Upper lobe of left lung (tissue), 6 donors: ENCODE measurements at regions not wholly inside any gene's neighbourhood (a gene's known extent, or its start where the extent isn't known, plus 50 kb on each side); places are given as distances from the start of the nearest gene placed in this dataset.

Source experiments
- ATAC-seq, 2 donors: fragments of 200-7000 bp; cut with Tn5 transposase; one replicate each; pipeline ENCODE4 v1.9.1; 2022; ENCODE audit warnings: mild to moderate bottlenecking in 2 of 2, moderate library complexity in 2 of 2; ENCODE audit not compliant: low FRiP score in 2 of 2
- DNase-seq, 2 donors: peaks; one replicate each; pipeline ENCODE4 v3.0.0-alpha.2; 2019 to 2020
- H3K27ac ChIP-seq, 4 donors: fragments of 200-600 bp; sonication (generic); one replicate each; pipeline ENCODE4 v1.5.1; 2016 to 2019
- H3K27me3 ChIP-seq, 4 donors: fragments of 200-600 bp; sonication (generic); one replicate each; pipeline ENCODE4 v1.5.1; 2017 to 2019
- H3K36me3 ChIP-seq, 4 donors: fragments of 200-600 bp; sonication (generic); one replicate each; pipeline ENCODE4 v1.5.1; 2016 to 2019
- H3K4me1 ChIP-seq, 4 donors: fragments of 200-600 bp; sonication (generic); one replicate each; pipeline ENCODE4 v1.5.1; 2018 to 2019
- H3K4me3 ChIP-seq, 4 donors: fragments of 200-600 bp; sonication (generic); one replicate each; pipeline ENCODE4 v1.5.1; 2017 to 2019; ENCODE audit warnings: mild to moderate bottlenecking in 2 of 4, moderate library complexity in 1 of 4
- H3K9me3 ChIP-seq, 4 donors: fragments of 200-600 bp; sonication (generic); one replicate each; pipeline ENCODE4 v1.5.1; 2018 to 2019
- EP300 ChIP-seq, 4 donors: sonication (generic); formaldehyde crosslinking; IDR thresholded peaks; one replicate each; pipeline ENCODE4 v1.5.1; 2017; ENCODE audit warnings: antibody characterized with exemption in 4 of 4, control low read depth in 2 of 4
- POLR2A ChIP-seq, 4 donors: fragments of 450-650 bp; IDR thresholded peaks; one replicate each; pipeline ENCODE4 v1.5.1; 2016 to 2017; ENCODE audit warnings: antibody characterized with exemption in 4 of 4, mild to moderate bottlenecking in 2 of 4
- POLR2AphosphoS5 ChIP-seq, 2 donors: sonication (generic); formaldehyde crosslinking; IDR thresholded peaks; one replicate each; pipeline ENCODE4 v1.5.1; 2017; ENCODE audit warnings: antibody characterized with exemption in 2 of 2
- WGBS, 2 donors: methylation state at CpG; one replicate each; pipeline ENCODE4 v1.1.5; 2017 to 2018; 5-methylcytosine and 5-hydroxymethylcytosine counted together
- TF ChIP-seq, protein P1 (sequence below), 6 experiments: fragments of 450-650 bp in 4 of 6; fragments of 200-600 bp in 2 of 6; sonication (generic) in 2 of 6; IDR thresholded peaks; one replicate each; pipeline ENCODE4 v1.5.1; 2016 to 2019; ENCODE audit warnings: antibody characterized with exemption in 6 of 6
- donor health status: DM: no; HTN: no; CAD: no; lungs with moderate emphysema.
- donor health status: DM: no; HTN: yes; CAD: no; lungs with severe emphysema.

DNA sequence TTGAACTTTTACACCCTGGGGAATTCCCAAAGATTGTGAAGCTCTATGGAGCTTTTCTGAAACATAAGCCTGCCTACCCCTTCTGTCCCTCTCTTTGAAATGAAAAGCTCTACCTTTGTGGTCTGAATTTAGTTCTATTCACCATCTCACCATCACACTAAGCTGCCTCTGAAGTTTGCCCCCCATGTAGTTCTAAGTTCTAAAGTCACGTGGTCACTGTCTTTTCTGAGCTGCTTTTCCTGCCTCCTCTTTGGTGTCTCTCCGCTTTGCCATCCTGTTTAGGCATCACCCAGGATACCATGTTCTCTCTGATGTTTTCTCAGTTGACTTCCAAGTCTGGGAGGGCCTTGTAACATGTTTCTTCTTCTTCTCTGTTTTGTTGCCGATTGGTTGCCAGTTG is 2206.6 kb downstream of the MAT2B start:
- no peak for DNase-seq
- Histone ChIP-seq H3K27me3 (no peaks in the 10 kb centered on the region), H3K36me3 (no peaks in the 10 kb centered on the region), H3K27ac (no peak overlapping the region), H3K4me1 (no peaks in the 10 kb centered on the region), H3K4me3 (no peak overlapping the region), H3K9me3 (no peaks in the 10 kb centered on the region)
- ATAC-seq = no peak
- 78 to 82% methylated on average over 3 of the region's 3 CpGs for WGBS, 2 donors
- TF ChIP-seq POLR2A (IDR thresholded peaks at IDR 0.05) (no peak), POLR2AphosphoS5 (IDR thresholded peaks at IDR 0.05) (no peak), EP300 (IDR thresholded peaks at IDR 0.05) (no peak)
- TF ChIP-seq, protein P1, sequence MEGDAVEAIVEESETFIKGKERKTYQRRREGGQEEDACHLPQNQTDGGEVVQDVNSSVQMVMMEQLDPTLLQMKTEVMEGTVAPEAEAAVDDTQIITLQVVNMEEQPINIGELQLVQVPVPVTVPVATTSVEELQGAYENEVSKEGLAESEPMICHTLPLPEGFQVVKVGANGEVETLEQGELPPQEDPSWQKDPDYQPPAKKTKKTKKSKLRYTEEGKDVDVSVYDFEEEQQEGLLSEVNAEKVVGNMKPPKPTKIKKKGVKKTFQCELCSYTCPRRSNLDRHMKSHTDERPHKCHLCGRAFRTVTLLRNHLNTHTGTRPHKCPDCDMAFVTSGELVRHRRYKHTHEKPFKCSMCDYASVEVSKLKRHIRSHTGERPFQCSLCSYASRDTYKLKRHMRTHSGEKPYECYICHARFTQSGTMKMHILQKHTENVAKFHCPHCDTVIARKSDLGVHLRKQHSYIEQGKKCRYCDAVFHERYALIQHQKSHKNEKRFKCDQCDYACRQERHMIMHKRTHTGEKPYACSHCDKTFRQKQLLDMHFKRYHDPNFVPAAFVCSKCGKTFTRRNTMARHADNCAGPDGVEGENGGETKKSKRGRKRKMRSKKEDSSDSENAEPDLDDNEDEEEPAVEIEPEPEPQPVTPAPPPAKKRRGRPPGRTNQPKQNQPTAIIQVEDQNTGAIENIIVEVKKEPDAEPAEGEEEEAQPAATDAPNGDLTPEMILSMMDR (IDR thresholded peaks at IDR 0.05) = no peak

DNA sequence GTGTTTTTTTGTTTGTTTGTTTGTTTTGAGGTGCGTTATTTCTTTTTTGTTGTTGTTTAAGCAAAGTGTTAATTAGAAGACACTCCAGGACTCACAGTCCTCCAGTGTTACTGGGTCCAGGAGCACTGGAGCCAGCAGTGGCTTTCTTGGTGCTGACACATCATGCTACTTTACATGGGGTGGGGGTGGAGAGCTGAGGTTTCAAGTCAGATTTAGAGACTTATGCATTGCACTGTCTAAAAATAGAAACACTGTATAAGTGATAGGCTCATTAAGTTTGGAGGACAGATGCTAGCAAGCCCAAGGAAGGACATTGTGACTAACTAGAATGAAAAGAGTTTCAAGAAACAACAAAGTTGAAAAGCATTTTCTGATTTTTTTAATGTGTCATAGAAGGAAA is 2209.2 kb downstream of the MAT2B start:
- Histone ChIP-seq H3K27ac (no peak overlapping the region), H3K9me3 (no peaks in the 10 kb centered on the region), H3K27me3 (no peaks in the 10 kb centered on the region), H3K4me3 (no peak overlapping the region), H3K4me1 (no peaks in the 10 kb centered on the region), H3K36me3 (no peaks in the 10 kb centered on the region)
- WGBS, 2 donors = 84 to 89% methylated on average over 1 of the region's 1 CpG
- TF ChIP-seq POLR2A (IDR thresholded peaks at IDR 0.05) (no peak), EP300 (IDR thresholded peaks at IDR 0.05) (no peak), POLR2AphosphoS5 (IDR thresholded peaks at IDR 0.05) (no peak)
- TF ChIP-seq, protein P1 (IDR thresholded peaks at IDR 0.05) = no peak
- DNase-seq (no peak), ATAC-seq (no peak)

DNA sequence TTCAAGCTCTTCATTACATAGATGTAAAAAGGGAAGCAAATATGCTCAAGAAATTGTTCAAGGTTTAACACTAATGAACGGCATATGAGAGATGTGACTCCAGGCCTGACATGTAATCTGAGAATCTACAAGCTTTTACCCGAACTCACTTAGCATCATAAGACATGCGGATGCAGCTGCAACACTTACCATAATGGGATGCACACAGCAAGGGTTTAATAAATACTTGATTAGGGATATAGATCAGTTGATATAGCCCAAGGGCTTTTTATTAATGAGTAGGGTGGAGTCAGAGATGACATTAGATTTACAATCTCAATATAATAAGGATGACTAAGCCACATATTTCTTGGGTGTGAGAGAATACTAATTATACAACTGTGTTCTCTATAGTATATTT is 2215.5 kb downstream of the MAT2B start:
- H3K4me3 ChIP-seq = no peak overlapping the region
- no peak overlapping the region for H3K27ac ChIP-seq
- no peaks in the 10 kb centered on the region for H3K4me1 ChIP-seq
- no peaks in the 10 kb centered on the region for H3K27me3 ChIP-seq
- WGBS, 2 donors = 87 to 92% methylated on average over 3 of the region's 3 CpGs
- no peak for ATAC-seq
- DNase-seq = no peak
- TF ChIP-seq POLR2A (IDR thresholded peaks at IDR 0.05) = no peak
- no peaks in the 10 kb centered on the region for H3K36me3 ChIP-seq
- no peaks in the 10 kb centered on the region for H3K9me3 ChIP-seq

DNA sequence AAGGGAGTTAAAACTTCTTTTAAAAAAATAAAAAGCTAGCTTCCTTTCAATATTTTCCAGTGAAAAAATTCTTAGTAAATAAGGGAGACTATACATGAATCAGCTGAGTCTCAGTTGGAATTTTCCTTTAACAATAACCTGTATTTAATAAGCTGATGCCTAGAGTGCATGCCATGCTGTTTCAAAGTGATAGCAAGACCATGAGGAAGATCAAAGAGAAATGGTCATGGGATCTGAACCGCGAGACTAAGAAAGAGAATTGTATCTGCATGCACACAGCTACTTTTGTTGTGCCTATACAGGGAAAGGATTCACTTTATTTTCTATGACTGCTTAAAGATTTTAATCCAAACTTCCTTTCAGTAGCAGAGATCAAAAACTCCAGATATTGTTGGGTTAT is 2217.0 kb downstream of the MAT2B start:
- Histone ChIP-seq H3K4me3 (no peak overlapping the region), H3K4me1 (no peaks in the 10 kb centered on the region), H3K27me3 (no peaks in the 10 kb centered on the region), H3K9me3 (no peaks in the 10 kb centered on the region), H3K36me3 (no peaks in the 10 kb centered on the region), H3K27ac (no peak overlapping the region)
- ATAC-seq (no peak), DNase-seq (no peak)
- TF ChIP-seq, protein P1 (IDR thresholded peaks at IDR 0.05) = no peak
- TF ChIP-seq POLR2AphosphoS5 (IDR thresholded peaks at IDR 0.05) (no peak), POLR2A (IDR thresholded peaks at IDR 0.05) (no peak), EP300 (IDR thresholded peaks at IDR 0.05) (no peak)
- WGBS, 2 donors = 89 to 95% methylated on average over 2 of the region's 2 CpGs

DNA sequence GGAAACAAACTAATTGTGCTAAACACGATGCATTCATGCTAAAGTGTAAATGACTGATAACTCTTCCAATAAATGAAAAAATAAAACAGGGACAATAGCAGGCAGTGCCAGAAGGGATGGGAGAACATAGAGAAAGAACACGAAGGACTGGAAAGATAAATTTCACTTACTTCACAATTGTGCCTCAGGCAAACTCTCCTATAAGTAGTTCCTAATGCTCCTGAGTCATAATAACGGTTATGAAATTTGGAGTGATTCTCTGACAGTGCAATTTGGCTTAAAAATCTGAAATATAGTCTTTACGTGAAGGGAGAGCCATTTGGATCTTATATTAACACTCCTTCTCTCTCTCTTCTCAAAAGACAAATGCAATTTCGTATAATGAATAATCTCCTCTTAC is 2218.5 kb downstream of the MAT2B start:
- Histone ChIP-seq H3K4me1 (no peaks in the 10 kb centered on the region), H3K4me3 (no peak overlapping the region), H3K9me3 (no peaks in the 10 kb centered on the region), H3K27ac (no peak overlapping the region), H3K36me3 (no peaks in the 10 kb centered on the region), H3K27me3 (no peaks in the 10 kb centered on the region)
- DNase-seq (no peak), ATAC-seq (no peak)
- TF ChIP-seq POLR2AphosphoS5 (IDR thresholded peaks at IDR 0.05) (no peak), EP300 (IDR thresholded peaks at IDR 0.05) (no peak), POLR2A (IDR thresholded peaks at IDR 0.05) (no peak)
- TF ChIP-seq, protein P1 (IDR thresholded peaks at IDR 0.05) = no peak
- WGBS, 2 donors = 83 to 84% methylated on average over 5 of the region's 5 CpGs
